Stimulated activated CD8-positive, alpha-beta memory T cell treated with anti-CD3 and anti-CD28 coated beads, Interleukin-12 subunit alpha, Interleukin-12 subunit beta, amount 100 ng/mL, for 1 hour (primary cell): ENCODE measurements at regions not wholly inside any gene's neighbourhood (a gene's known extent, or its start where the extent isn't known, plus 50 kb on each side); places are given as distances from the start of the nearest gene placed in this dataset.
"Not testable (repeated sequence)": the region's sequence is repeated elsewhere in the genome, so short reads cannot be mapped to it uniquely, and the experiment has no call there.

Source experiments
- DNase-seq: peaks from one replicate; pipeline ENCODE4 v3.0.0-alpha.2; 2020; ENCODE audit warnings: low read depth

DNA sequence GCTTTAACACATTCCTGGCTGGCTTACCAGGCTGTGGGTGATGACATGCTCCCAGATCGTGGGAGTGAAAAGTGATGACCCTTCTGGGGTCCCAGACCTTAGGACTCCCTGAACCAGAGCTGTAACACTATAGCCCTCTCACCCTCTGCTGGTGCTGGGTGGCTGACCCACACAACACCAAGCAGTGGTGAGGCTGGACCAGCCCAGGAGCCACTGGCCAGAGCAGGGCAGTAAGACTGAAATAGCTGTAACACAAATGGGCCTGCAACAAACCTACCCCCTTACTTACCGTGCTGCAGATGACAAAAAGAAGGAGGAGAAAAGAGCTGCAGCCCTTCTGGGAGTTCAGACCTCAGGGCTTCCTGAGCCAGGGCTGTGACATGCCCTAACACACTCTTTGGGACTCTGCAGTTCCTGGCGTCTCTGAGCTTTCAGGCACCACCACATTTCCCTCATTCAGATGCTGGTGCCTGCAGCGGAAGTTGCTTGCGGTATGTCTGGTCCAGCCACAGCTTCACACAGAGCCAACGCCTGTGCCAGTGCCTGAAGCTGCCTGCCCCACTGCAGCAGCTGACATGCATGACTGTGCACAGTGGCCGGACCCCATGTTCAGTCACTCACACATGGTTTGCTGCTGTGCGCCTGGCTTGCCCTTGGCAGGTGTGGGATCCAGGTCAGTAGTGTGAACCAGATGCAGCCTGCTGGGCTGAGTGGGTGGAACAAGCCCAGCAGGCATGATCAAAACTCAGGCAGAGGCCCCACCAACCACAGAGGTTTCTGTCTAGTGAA, 1247.4 kb downstream of the EFNA5 start:
- no peak for DNase-seq

GRCh38 chr5:106420102-106420501, 1250.6 kb downstream of the EFNA5 start:
- DNase-seq = no peak

- no peak for DNase-seq
These were observed 1252.5 kb downstream of the EFNA5 start for GRCh38 chr5:106418196-106418595.

DNA sequence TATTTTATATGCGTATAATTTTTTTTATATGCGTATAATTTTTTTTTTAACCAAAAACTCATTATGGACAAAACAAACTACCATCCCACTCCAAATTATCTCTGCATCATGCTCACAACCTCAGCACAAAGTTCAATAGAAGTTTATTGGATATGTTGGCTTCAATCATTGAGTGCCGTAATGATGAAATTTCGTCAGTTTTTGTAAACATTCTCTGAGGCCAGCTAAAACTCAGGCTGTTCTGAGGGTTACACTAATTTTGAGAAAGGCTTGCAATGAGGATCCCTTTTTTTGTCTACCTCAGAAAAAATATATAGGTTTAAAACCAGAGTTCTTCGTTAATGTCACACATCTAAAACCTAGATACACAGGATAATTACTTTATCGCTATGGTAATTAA, 1253.2 kb downstream of the EFNA5 start:
- no peak for DNase-seq

GRCh38 chr5:106417163-106417562, 1253.6 kb downstream of the EFNA5 start:
- DNase-seq = no peak

DNA sequence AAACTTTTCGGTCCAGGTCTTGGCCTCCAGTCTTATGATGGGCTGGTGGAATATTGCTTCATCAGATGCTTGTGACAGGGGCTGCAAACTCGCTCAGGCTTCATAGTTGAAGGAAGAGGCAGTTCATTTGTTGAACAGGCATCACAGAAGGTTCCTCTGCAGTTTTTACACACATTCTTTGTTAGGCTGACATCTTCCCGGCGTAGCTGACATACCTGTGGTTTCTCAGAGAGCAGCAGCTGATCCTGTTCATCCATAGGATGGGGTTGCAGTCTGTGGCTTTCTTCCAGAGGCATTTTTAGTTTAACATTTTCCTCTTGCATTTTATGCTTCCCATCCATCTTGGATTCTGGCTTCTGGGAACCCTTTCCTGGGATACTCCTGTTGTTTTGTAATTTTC, 1255.2 kb downstream of the EFNA5 start:
- no peak for DNase-seq

- no peak for DNase-seq
These were observed 1256.4 kb downstream of the EFNA5 start for GRCh38 chr5:106414342-106414741.

DNA sequence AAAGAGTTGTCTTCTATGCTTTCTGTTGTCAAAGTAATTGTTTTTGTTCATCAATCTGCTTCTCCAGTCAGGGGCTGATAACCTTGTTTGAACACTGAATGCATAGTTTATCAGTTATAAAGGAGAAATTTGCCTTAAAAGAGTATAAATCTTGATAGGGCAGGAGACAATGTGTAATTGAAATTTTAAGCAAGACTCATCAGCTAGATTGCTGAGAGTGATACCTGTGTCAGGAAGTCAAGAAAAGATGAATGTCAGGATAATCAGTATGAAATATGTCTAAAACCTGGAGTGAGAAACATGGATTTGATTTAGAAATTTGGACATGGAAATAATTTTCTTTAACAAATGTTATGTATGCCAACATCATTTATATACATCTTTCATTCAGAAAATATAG, 1258.1 kb downstream of the EFNA5 start:
- no peak for DNase-seq

DNA sequence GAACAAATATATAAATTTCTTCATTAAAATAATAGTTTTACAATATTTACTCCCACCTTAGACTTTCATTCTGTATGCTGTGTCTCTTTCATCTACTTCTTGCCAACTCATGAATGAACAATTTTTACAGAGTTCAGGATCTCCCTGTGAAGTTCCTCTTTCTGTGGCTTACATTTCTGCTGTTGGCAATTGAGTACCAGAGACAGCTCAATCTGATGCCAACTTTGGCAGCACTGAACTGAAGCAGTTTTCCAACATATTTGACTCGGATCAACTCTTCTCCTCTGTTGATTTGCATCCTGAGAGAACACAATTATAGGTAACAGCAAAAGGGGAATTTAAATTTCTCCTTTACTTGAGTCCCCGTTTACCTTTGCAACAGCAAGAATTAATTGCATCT, 1262.2 kb downstream of the EFNA5 start:
- DNase-seq = no peak

- DNase-seq = no peak
These were observed 1262.6 kb downstream of the EFNA5 start for GRCh38 chr5:106408141-106408540.

DNA sequence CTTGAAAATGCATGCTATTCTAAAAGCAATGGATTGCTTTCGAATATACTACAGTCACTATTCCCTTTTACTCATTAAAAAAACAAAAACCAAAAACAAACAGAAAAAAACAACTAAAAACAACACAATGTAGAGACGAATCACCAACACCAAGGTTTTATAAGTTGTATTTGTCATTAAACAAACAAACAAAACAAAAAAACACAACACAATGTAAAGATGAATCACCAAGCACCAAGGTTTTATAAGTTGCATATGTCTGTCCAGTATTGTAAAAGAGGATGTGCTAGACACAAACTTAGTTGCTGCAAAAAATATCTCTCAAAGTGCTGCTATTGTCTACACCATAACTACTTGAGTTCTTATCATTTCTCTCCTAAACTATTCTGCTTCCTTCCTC, 1269.2 kb downstream of the EFNA5 start:
- no peak for DNase-seq

- DNase-seq = no peak
These were observed 1271.3 kb downstream of the EFNA5 start for GRCh38 chr5:106399391-106399790.

DNA sequence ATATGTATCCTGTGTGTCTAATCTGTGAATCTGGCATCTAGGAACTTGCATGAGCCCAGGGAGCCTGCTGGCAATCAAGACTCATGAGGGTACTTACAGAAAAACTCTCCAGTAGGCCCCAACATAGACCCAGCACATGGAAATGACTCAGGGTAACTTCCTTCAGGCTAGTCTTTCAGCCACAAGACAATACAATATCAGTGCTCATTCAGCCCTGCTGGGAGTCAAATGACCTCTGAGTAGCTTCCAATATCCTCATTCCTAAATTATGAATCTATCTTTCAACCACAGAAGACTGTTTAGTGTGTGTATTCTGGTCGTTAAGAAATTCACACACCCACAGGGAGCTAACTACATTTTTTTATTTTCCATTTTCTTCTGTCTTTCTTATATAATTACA, 1273.0 kb downstream of the EFNA5 start:
- no peak for DNase-seq

- no peak for DNase-seq
These were observed 1277.5 kb downstream of the EFNA5 start for GRCh38 chr5:106393276-106393675.

- no peak for DNase-seq
These were observed 1278.0 kb downstream of the EFNA5 start for GRCh38 chr5:106392766-106393165.

GRCh38 chr5:106387767-106388166, 1283.0 kb downstream of the EFNA5 start:
- DNase-seq = not testable (repeated sequence)

- no peak for DNase-seq
These were observed 1284.5 kb downstream of the EFNA5 start for GRCh38 chr5:106386287-106386686.

DNA sequence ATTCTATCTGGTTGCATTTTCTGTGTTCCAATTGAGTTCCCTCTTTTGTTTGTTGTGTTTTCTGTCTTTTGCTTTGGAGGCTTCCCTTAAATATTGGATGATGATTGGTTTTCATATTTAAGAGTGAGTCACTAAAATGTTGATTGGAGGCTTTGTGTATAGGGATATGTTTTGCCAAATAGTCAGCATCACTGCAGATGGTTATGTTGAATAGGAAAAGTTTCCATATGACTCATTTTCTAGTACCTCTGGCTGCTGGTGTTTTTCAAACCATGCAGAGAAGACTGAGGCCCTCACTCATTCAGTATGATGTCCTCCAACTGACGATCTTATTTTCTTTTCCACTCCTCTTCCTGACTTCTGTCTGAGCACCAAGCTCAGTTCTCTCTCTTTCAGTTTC, 1290.0 kb downstream of the EFNA5 start:
- no peak for DNase-seq

DNA sequence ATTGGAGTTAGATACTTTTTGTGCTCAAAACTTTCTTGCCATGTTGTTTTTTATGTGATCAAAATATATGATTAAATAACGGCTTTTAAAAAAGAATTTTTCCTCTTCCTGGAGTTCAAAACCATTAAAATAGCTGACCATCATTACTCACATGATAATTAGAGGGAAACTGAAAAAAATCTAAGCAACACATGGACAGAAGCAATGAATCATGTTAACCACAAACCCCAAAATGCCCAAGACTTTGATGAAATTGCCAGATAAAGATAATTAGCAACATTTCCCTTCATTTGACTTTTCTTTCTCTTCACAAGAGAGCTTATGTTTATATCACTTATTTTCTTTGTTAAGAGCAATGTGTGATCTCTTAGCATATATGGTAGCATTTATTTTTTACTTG, 1294.2 kb downstream of the EFNA5 start:
- no peak for DNase-seq

- no peak for DNase-seq
These were observed 1295.8 kb downstream of the EFNA5 start for GRCh38 chr5:106374956-106375355.

GRCh38 chr5:106368021-106368420, 1302.7 kb downstream of the EFNA5 start:
- no peak for DNase-seq

- no peak for DNase-seq
These were observed 1303.5 kb downstream of the EFNA5 start for GRCh38 chr5:106367281-106367680.

DNA sequence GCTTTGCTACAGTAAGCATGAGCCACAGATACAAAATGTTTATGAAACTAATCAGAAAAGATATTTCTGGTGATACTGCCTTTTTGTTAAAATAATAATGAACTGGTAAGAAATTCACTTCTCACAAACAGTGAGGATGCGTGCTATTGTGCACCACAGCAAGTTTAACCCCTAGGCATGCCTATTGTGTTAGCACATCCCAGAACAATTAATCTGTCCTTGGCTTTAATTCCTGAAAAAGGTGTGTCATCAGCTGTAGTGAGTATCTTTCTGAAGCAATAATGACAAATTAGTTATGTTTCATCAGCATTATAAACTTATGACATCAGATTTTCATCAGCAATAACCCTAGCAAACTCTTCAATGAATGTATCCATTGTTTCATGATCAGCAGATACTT, 1307.2 kb downstream of the EFNA5 start:
- DNase-seq = no peak

DNA sequence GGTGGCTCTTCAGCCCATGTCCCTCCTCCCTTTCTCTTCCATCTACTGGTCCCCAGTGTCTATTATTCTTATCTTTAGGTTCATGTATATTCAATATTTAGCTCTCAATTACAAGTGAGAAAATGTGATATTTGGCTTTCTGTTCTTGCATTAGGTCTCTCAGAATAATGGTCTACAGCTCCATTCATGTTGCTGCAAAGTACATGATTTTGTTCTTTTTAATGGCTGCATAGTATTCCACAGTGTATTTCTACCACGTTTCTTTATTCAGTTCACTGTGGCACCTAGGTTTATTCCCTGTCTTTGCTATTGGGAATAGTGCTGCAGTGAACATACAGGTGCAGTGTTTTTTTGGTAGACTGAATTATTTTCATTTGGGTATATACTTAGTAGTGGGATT, 1308.8 kb downstream of the EFNA5 start:
- no peak for DNase-seq
